ENCODE measurements at regions not wholly inside any gene's neighbourhood (a gene's known extent, or its start where the extent isn't known, plus 50 kb on each side); places are given as distances from the start of the nearest gene placed in this dataset.

DNA sequence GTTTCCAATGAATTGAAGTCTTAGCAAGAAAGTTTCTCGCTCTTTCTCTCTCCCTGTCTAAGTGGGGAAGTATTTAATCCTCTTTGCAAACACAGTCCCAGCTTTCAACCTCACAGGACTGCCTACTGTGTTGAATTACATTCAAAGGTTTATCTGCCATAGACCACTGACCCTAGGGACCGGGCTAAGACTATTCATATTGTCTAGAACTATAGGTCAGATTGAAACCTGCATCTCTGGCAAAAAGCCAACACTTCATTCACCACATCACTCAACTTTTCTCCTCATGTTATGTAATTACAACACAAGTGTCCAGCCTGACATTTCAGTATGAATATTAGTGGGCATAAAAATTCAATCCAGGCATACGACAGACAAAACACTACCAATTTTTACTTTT lies 314.7 kb upstream of the RSPO3 start:
- WGBS, 2 experiments (ENCODE audit: extremely low coverage in 2 of 2, insufficient read length in 1 of 2): no CpG with 5 or more reads among the region's 3 CpGs
- H3K27me3 ChIP-seq (ENCODE audit: control insufficient read depth, insufficient read depth, low read length): no peaks in the 10 kb centered on the region
- H4K20me1 ChIP-seq (ENCODE audit: insufficient read depth, low read length): no peaks in the 10 kb centered on the region
- H3K79me1 ChIP-seq (ENCODE audit: low read depth in 1 of 2, low read length in 2 of 2): no peaks in the 10 kb centered on the region
- H2AK5ac ChIP-seq (ENCODE audit: low read depth, low read length): no peak overlapping the region
- dilution Hi-C loops (cut with HindIII; ENCODE audit: low sequenced_read_pairs, unreplicated experiment): no loop called here
- no peak overlapping the region for H3K18ac ChIP-seq (ENCODE audit: low read depth, low read length)
- in situ Hi-C loops (cut with MboI; ENCODE audit: low sequenced_read_pairs): no loop called here
- no peak overlapping the region for H2BK120ac ChIP-seq (ENCODE audit: low read depth, low read length)
- no peak overlapping the region for H2BK20ac ChIP-seq (ENCODE audit: low read depth, low read length)
- no peak overlapping the region for H2AK9ac ChIP-seq (replicated peaks; ENCODE audit: low read depth, low read length, poor library complexity)
- no peak overlapping the region for H3K4ac ChIP-seq (ENCODE audit: low read depth, low read length)
- POLR2A ChIA-PET (ENCODE audit: unreplicated experiment): no interaction called here
- no TSS peak for BruUV-seq (replicated peaks)
- no peak overlapping the region for H3K56ac ChIP-seq (ENCODE audit: extremely low read depth, insufficient read depth, low read length)
- CTCF ChIA-PET: interaction anchor here (0.6 to 1.5 kb wide), 12 partner anchors 9 to 443 kb away, joined by 3 to 7 read pairs (median 3); no protein-coding TSS in a partner anchor
- H2BK15ac ChIP-seq (ENCODE audit: low read depth, low read length): no peak overlapping the region
- H4K91ac ChIP-seq (ENCODE audit: insufficient read depth, low read depth, low read length): no peak overlapping the region
- ATAC-seq (ENCODE audit: low read depth) (no peak), DNase-seq (no peak)
- no peaks in the 10 kb centered on the region for H3K4me1 ChIP-seq (ENCODE audit: control insufficient read depth, insufficient read depth, low read length)
- H4K5ac ChIP-seq (ENCODE audit: low read depth, low read length): no peak overlapping the region
- H2BK5ac ChIP-seq (ENCODE audit: low read depth, low read length, poor library complexity, severe bottlenecking): no peak overlapping the region
- no peak overlapping the region for H3K4me2 ChIP-seq (ENCODE audit: low read depth, low read length)
- H3K4me3 ChIP-seq (ENCODE audit: insufficient read depth, low read depth, low read length): no peak overlapping the region
- H3K27ac ChIP-seq (ENCODE audit: insufficient read depth, low read length): no peak overlapping the region
- H3K9ac ChIP-seq (ENCODE audit: low read depth, low read length): no peak overlapping the region
- H4K8ac ChIP-seq (ENCODE audit: low read depth in 2 of 2, low read length in 2 of 2): no peak overlapping the region
- intact Hi-C loops (cut with micrococcal nuclease): loop anchor here (1.0 to 10.0 kb wide), 7 partner anchors 267 to 771 kb away; no protein-coding TSS in a partner anchor
- H2AFZ ChIP-seq (replicated peaks; ENCODE audit: low read length, poor library complexity): no peak overlapping the region
- no peaks in the 10 kb centered on the region for H3K9me1 ChIP-seq (ENCODE audit: insufficient read depth, low read length)
- no peak overlapping the region for H3K23ac ChIP-seq (ENCODE audit: low read depth, low read length)
- TF ChIP-seq MXI1 (IDR thresholded peaks at IDR 0.05; ENCODE audit: borderline replicate concordance, low read depth, low read length): no peak
- TF ChIP-seq RAD21 (IDR thresholded peaks at IDR 0.05; ENCODE audit: low read length): no peak
- TF ChIP-seq SMC3 (IDR thresholded peaks at IDR 0.05; ENCODE audit: low read depth, low read length): no peak
- TF ChIP-seq RCOR1 (IDR thresholded peaks at IDR 0.05; ENCODE audit: insufficient replicate concordance, low read length): no peak
- TF ChIP-seq POLR2A (IDR thresholded peaks at IDR 0.05; ENCODE audit: low read depth, low read length): no peak
- TF ChIP-seq, protein P1, sequence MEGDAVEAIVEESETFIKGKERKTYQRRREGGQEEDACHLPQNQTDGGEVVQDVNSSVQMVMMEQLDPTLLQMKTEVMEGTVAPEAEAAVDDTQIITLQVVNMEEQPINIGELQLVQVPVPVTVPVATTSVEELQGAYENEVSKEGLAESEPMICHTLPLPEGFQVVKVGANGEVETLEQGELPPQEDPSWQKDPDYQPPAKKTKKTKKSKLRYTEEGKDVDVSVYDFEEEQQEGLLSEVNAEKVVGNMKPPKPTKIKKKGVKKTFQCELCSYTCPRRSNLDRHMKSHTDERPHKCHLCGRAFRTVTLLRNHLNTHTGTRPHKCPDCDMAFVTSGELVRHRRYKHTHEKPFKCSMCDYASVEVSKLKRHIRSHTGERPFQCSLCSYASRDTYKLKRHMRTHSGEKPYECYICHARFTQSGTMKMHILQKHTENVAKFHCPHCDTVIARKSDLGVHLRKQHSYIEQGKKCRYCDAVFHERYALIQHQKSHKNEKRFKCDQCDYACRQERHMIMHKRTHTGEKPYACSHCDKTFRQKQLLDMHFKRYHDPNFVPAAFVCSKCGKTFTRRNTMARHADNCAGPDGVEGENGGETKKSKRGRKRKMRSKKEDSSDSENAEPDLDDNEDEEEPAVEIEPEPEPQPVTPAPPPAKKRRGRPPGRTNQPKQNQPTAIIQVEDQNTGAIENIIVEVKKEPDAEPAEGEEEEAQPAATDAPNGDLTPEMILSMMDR (conservative IDR thresholded peaks at IDR 0.05; ENCODE audit: low read depth, low read length): no peak
- no peak for TF ChIP-seq FOS (IDR thresholded peaks at IDR 0.05; ENCODE audit: low read depth, low read length)
- no peak for TF ChIP-seq MAZ (IDR thresholded peaks at IDR 0.05; ENCODE audit: borderline replicate concordance, low read depth, low read length)
- TF ChIP-seq CHD1 (IDR thresholded peaks at IDR 0.05; ENCODE audit: low read depth, low read length): no peak
- TF ChIP-seq CEBPB (IDR thresholded peaks at IDR 0.05; ENCODE audit: low read depth, low read length): no peak
- TF ChIP-seq, protein P2, sequence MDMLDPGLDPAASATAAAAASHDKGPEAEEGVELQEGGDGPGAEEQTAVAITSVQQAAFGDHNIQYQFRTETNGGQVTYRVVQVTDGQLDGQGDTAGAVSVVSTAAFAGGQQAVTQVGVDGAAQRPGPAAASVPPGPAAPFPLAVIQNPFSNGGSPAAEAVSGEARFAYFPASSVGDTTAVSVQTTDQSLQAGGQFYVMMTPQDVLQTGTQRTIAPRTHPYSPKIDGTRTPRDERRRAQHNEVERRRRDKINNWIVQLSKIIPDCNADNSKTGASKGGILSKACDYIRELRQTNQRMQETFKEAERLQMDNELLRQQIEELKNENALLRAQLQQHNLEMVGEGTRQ (IDR thresholded peaks at IDR 0.05; ENCODE audit: low read depth, low read length): no peak
- H3K36me3 ChIP-seq (ENCODE audit: control insufficient read depth, insufficient read depth, low read length): no peaks in the 10 kb centered on the region
- no peak overlapping the region for H3K14ac ChIP-seq (replicated peaks; ENCODE audit: low read depth, low read length)
- H3K9me3 ChIP-seq (ENCODE audit: control insufficient read depth, insufficient read depth, low read length): no peaks in the 10 kb centered on the region
